DOHH2 (cell line): ENCODE measurements at regions not wholly inside any gene's neighbourhood (a gene's known extent, or its start where the extent isn't known, plus 50 kb on each side); places are given as distances from the start of the nearest gene placed in this dataset.

Experiments
- H3F3A ChIP-seq: fragments of 200-600 bp; sonication (generic), shearing (Covaris generic); 2 replicates; pipeline ENCODE4 v1.6.0; 2016; ENCODE audit warnings: antibody characterized with exemption, mild to moderate bottlenecking; ENCODE audit not compliant: control insufficient read depth, insufficient read depth
- H3K27ac ChIP-seq: fragments of 200-600 bp; sonication (generic); 2 replicates; pipeline ENCODE4 v1.5.1; 2014; ENCODE audit warnings: low read depth, mild to moderate bottlenecking, low read length, moderate library complexity
- H3K27me3 ChIP-seq: fragments of 200-600 bp; sonication (generic); 2 replicates; pipeline ENCODE4 v1.6.1; 2014; ENCODE audit warnings: mild to moderate bottlenecking, low read length, mixed read lengths; ENCODE audit not compliant: control insufficient read depth
- H3K36me3 ChIP-seq: fragments of 200-600 bp; sonication (generic); 2 replicates; pipeline ENCODE4 v1.6.1; 2014; ENCODE audit warnings: mild to moderate bottlenecking, low read length, moderate library complexity, mixed read lengths; ENCODE audit not compliant: control insufficient read depth
- H3K4me1 ChIP-seq: fragments of 200-600 bp; sonication (generic); 2 replicates; pipeline ENCODE4 v1.6.1; 2014; ENCODE audit warnings: mild to moderate bottlenecking, low read length, mixed read lengths; ENCODE audit not compliant: control insufficient read depth
- H3K4me2 ChIP-seq: fragments of 200-600 bp; sonication (generic); 2 replicates; pipeline ENCODE4 v1.6.0; 2014; ENCODE audit warnings: mild to moderate bottlenecking, low read length, moderate library complexity
- H3K4me3 ChIP-seq: fragments of 200-600 bp; sonication (generic); 2 replicates; pipeline ENCODE4 v1.5.1; 2014; ENCODE audit warnings: mild to moderate bottlenecking, low read length, mixed read lengths
- H3K79me2 ChIP-seq: fragments of 200-600 bp; sonication (generic); 2 replicates; pipeline ENCODE4 v1.6.1; 2014; ENCODE audit warnings: mild to moderate bottlenecking, low read length, mixed read lengths; ENCODE audit not compliant: control insufficient read depth
- H3K9me2 ChIP-seq: fragments of 200-600 bp; sonication (generic); replicated peaks from 2 replicates; pipeline ENCODE4 v1.6.1; 2014; ENCODE audit warnings: mild to moderate bottlenecking, low read length, mixed read lengths; ENCODE audit not compliant: control insufficient read depth
- H3K9me3 ChIP-seq: fragments of 200-600 bp; sonication (generic); 2 replicates; pipeline ENCODE4 v1.6.1; 2014; ENCODE audit warnings: antibody characterized with exemption, low read length, mixed read lengths; ENCODE audit not compliant: control insufficient read depth, insufficient read depth
- H4K20me1 ChIP-seq: fragments of 200-600 bp; sonication (generic); 2 replicates; pipeline ENCODE4 v1.6.0; 2014; ENCODE audit warnings: low read depth, mild to moderate bottlenecking, antibody characterized with exemption, low read length, moderate library complexity; ENCODE audit not compliant: control insufficient read depth, insufficient read depth
- CTCF ChIP-seq: fragments of 200-600 bp; sonication (generic); IDR thresholded peaks from one replicate; pipeline ENCODE4 v1.5.1; 2014; ENCODE audit warnings: antibody characterized with exemption, mild to moderate bottlenecking, low read depth, low read length; ENCODE audit not compliant: poor library complexity, severe bottlenecking
- EZH2phosphoT487 ChIP-seq: fragments of 200-600 bp; sonication (generic); IDR thresholded peaks from 2 replicates; pipeline ENCODE4 v1.6.1; 2017; ENCODE audit warnings: borderline replicate concordance, mild to moderate bottlenecking, antibody characterized with exemption, low read length, moderate library complexity, mixed read lengths

GRCh38 chr1:189986516-189986915 is 491.1 kb downstream of the BRINP3 start:
- Histone ChIP-seq H3K4me2 (no peak overlapping the region), H3K4me1 (no peaks in the 10 kb centered on the region), H3K36me3 (no peaks in the 10 kb centered on the region), H3F3A (no peaks in the 10 kb centered on the region), H3K9me3 (no peaks in the 10 kb centered on the region), H4K20me1 (no peaks in the 10 kb centered on the region), H3K79me2 (no peaks in the 10 kb centered on the region), H3K9me2 (no peaks in the 10 kb centered on the region), H3K27me3 (no peaks in the 10 kb centered on the region), H3K4me3 (no peak overlapping the region), H3K27ac (no peak overlapping the region)
- no peak for TF ChIP-seq EZH2phosphoT487
- no peak for TF ChIP-seq CTCF

GRCh38 chr1:189987509-189987908 is 490.2 kb downstream of the BRINP3 start:
- H3K79me2 ChIP-seq: no peaks in the 10 kb centered on the region
- H3K4me1 ChIP-seq: no peaks in the 10 kb centered on the region
- no peaks in the 10 kb centered on the region for H3K9me3 ChIP-seq
- TF ChIP-seq CTCF (no peak), EZH2phosphoT487 (no peak)
- H4K20me1 ChIP-seq: no peaks in the 10 kb centered on the region
- no peak overlapping the region for H3K4me3 ChIP-seq
- H3K36me3 ChIP-seq: no peaks in the 10 kb centered on the region
- H3K27me3 ChIP-seq: no peaks in the 10 kb centered on the region
- H3K9me2 ChIP-seq: no peaks in the 10 kb centered on the region
- no peaks in the 10 kb centered on the region for H3F3A ChIP-seq
- no peak overlapping the region for H3K27ac ChIP-seq
- H3K4me2 ChIP-seq: no peak overlapping the region

- H3K4me1 ChIP-seq: no peaks in the 10 kb centered on the region
- no peaks in the 10 kb centered on the region for H3F3A ChIP-seq
These were observed 484.8 kb downstream of the BRINP3 start for GRCh38 chr1:189992856-189993255.

More at GRCh38 chr1:189992856-189993255, 484.8 kb downstream of the BRINP3 start:
- H4K20me1 ChIP-seq: no peaks in the 10 kb centered on the region
- H3K27me3 ChIP-seq: no peaks in the 10 kb centered on the region
- H3K9me2 ChIP-seq: no peaks in the 10 kb centered on the region
- no peak overlapping the region for H3K27ac ChIP-seq
- no peak for TF ChIP-seq EZH2phosphoT487
- no peak for TF ChIP-seq CTCF
- H3K36me3 ChIP-seq: no peaks in the 10 kb centered on the region
- H3K9me3 ChIP-seq: no peaks in the 10 kb centered on the region
- H3K4me2 ChIP-seq: no peak overlapping the region
- no peak overlapping the region for H3K4me3 ChIP-seq
- H3K79me2 ChIP-seq: no peaks in the 10 kb centered on the region
